ENCODE measurements at regions not wholly inside any gene's neighbourhood (a gene's known extent, or its start where the extent isn't known, plus 50 kb on each side); places are given as distances from the start of the nearest gene placed in this dataset.

DNA sequence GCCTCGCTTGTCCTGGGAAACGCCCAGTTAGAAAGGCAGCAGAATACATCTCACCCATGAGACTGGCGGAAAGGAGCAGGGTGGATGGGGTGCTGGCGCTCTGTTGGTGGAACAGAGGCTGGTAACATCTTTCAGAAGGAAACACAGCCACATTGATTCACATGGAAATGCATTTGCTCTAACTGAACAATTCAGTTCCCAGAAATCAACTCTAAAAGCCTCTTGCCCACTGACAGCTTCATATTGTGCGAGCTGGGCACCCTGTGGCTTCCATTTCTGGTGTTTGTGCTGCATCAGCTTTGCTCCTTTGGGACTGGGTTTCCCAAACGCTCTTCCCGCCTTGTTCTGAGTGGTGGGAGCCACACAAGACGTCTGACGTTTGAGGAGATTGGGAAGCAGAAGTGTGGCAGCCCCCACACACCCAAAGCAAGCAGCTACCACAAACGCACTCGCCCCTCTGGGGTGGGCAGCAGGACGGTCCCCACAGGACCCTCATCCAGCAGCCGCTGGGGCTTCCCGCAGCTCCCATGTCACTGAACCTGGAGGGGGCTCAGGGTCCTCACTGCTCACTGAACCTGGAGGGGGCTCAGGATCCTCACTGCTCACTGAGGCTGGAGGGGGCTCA is 229.5 kb downstream of the ERMARD start:
- TF ChIP-seq, protein P1, sequence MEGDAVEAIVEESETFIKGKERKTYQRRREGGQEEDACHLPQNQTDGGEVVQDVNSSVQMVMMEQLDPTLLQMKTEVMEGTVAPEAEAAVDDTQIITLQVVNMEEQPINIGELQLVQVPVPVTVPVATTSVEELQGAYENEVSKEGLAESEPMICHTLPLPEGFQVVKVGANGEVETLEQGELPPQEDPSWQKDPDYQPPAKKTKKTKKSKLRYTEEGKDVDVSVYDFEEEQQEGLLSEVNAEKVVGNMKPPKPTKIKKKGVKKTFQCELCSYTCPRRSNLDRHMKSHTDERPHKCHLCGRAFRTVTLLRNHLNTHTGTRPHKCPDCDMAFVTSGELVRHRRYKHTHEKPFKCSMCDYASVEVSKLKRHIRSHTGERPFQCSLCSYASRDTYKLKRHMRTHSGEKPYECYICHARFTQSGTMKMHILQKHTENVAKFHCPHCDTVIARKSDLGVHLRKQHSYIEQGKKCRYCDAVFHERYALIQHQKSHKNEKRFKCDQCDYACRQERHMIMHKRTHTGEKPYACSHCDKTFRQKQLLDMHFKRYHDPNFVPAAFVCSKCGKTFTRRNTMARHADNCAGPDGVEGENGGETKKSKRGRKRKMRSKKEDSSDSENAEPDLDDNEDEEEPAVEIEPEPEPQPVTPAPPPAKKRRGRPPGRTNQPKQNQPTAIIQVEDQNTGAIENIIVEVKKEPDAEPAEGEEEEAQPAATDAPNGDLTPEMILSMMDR (IDR thresholded peaks at IDR 0.05), result no peak
- TF ChIP-seq POLR2AphosphoS5 (IDR thresholded peaks at IDR 0.05) (no peak), POLR2A (IDR thresholded peaks at IDR 0.05; ENCODE audit: low read depth) (no peak), EP300 (IDR thresholded peaks at IDR 0.05) (no peak)

Data from esophagus muscularis mucosa (tissue), 4 donors.